ENCODE measurements at regions not wholly inside any gene's neighbourhood (a gene's known extent, or its start where the extent isn't known, plus 50 kb on each side); places are given as distances from the start of the nearest gene placed in this dataset.

GRCh38 chr16:6602405-6602804 is 730.2 kb upstream of the RBFOX1 start:
- FAIRE-seq: no peak
- no peak for TF ChIP-seq POLR2A (IDR thresholded peaks at IDR 0.05; ENCODE audit: low read depth, low read length)

GRCh38 chr16:6600167-6600566 is 732.5 kb upstream of the RBFOX1 start:
- TF ChIP-seq POLR2A (IDR thresholded peaks at IDR 0.05; ENCODE audit: low read depth, low read length): no peak
- DNase-seq (ENCODE audit: insufficient read length, low spot score): no peak
- no peak for FAIRE-seq

More at GRCh38 chr16:6602405-6602804, 730.2 kb upstream of the RBFOX1 start:
- no peak for DNase-seq (ENCODE audit: insufficient read length, low spot score)

- no peak for FAIRE-seq
- TF ChIP-seq POLR2A (IDR thresholded peaks at IDR 0.05; ENCODE audit: low read depth, low read length): no peak
These were observed 738.8 kb upstream of the RBFOX1 start for GRCh38 chr16:6593799-6594198.

GRCh38 chr16:6576606-6577005 is 756.0 kb upstream of the RBFOX1 start:
- DNase-seq (ENCODE audit: insufficient read length, low spot score): no peak
- no peak for FAIRE-seq
- TF ChIP-seq POLR2A (IDR thresholded peaks at IDR 0.05; ENCODE audit: low read depth, low read length): no peak

More at GRCh38 chr16:6593799-6594198, 738.8 kb upstream of the RBFOX1 start:
- DNase-seq (ENCODE audit: insufficient read length, low spot score): no peak

- DNase-seq (ENCODE audit: insufficient read length, low spot score) (no peak), FAIRE-seq (no peak)
- TF ChIP-seq POLR2A (IDR thresholded peaks at IDR 0.05; ENCODE audit: low read depth, low read length): no peak
These were observed 756.5 kb upstream of the RBFOX1 start for GRCh38 chr16:6576113-6576512.

GRCh38 chr16:6574146-6574545 is 758.5 kb upstream of the RBFOX1 start:
- no peak for FAIRE-seq
- no peak for TF ChIP-seq POLR2A (IDR thresholded peaks at IDR 0.05; ENCODE audit: low read depth, low read length)

GRCh38 chr16:6573577-6573976 is 759.1 kb upstream of the RBFOX1 start:
- no peak for FAIRE-seq
- TF ChIP-seq POLR2A (IDR thresholded peaks at IDR 0.05; ENCODE audit: low read depth, low read length): no peak
- no peak for DNase-seq (ENCODE audit: insufficient read length, low spot score)

More at GRCh38 chr16:6574146-6574545, 758.5 kb upstream of the RBFOX1 start:
- no peak for DNase-seq (ENCODE audit: insufficient read length, low spot score)

- TF ChIP-seq POLR2A (IDR thresholded peaks at IDR 0.05; ENCODE audit: low read depth, low read length): no peak
- FAIRE-seq: no peak
These were observed 761.6 kb upstream of the RBFOX1 start for GRCh38 chr16:6571044-6571443.

GRCh38 chr16:6570530-6570929 is 762.1 kb upstream of the RBFOX1 start:
- FAIRE-seq (no peak), DNase-seq (ENCODE audit: insufficient read length, low spot score) (no peak)
- TF ChIP-seq POLR2A (IDR thresholded peaks at IDR 0.05; ENCODE audit: low read depth, low read length): no peak

More at GRCh38 chr16:6571044-6571443, 761.6 kb upstream of the RBFOX1 start:
- DNase-seq (ENCODE audit: insufficient read length, low spot score): no peak

GRCh38 chr16:6562986-6563385 is 769.7 kb upstream of the RBFOX1 start:
- no peak for DNase-seq (ENCODE audit: insufficient read length, low spot score)
- TF ChIP-seq POLR2A (IDR thresholded peaks at IDR 0.05; ENCODE audit: low read depth, low read length): no peak
- FAIRE-seq: no peak

GRCh38 chr16:6560306-6561100 is 772.1 kb upstream of the RBFOX1 start:
- FAIRE-seq (no peak), DNase-seq (ENCODE audit: insufficient read length, low spot score) (no peak)
- TF ChIP-seq POLR2A (IDR thresholded peaks at IDR 0.05; ENCODE audit: low read depth, low read length): no peak

GRCh38 chr16:6558661-6559060 is 774.0 kb upstream of the RBFOX1 start:
- DNase-seq (ENCODE audit: insufficient read length, low spot score): no peak
- no peak for FAIRE-seq
- no peak for TF ChIP-seq POLR2A (IDR thresholded peaks at IDR 0.05; ENCODE audit: low read depth, low read length)

- TF ChIP-seq POLR2A (IDR thresholded peaks at IDR 0.05; ENCODE audit: low read depth, low read length): no peak
- FAIRE-seq: no peak
- DNase-seq (ENCODE audit: insufficient read length, low spot score): no peak
These were observed 774.5 kb upstream of the RBFOX1 start for GRCh38 chr16:6558126-6558525.

- DNase-seq (ENCODE audit: insufficient read length, low spot score): no peak
- FAIRE-seq: no peak
- TF ChIP-seq POLR2A (IDR thresholded peaks at IDR 0.05; ENCODE audit: low read depth, low read length): no peak
These were observed 775.2 kb upstream of the RBFOX1 start for GRCh38 chr16:6557353-6558023.

- TF ChIP-seq POLR2A (IDR thresholded peaks at IDR 0.05; ENCODE audit: low read depth, low read length): no peak
- no peak for DNase-seq (ENCODE audit: insufficient read length, low spot score)
- no peak for FAIRE-seq
These were observed 783.2 kb upstream of the RBFOX1 start for GRCh38 chr16:6549415-6549814.

Data from H54 (cell line).